IgD-negative memory B cell (primary cell): ENCODE measurements at regions not wholly inside any gene's neighbourhood (a gene's known extent, or its start where the extent isn't known, plus 50 kb on each side); places are given as distances from the start of the nearest gene placed in this dataset.
"Not testable (repeated sequence)": the region's sequence is repeated elsewhere in the genome, so short reads cannot be mapped to it uniquely, and the experiment has no call there.

Experiments
- H3K27ac Mint-ChIP-seq, 3 donors: one replicate each; pipeline ENCODE4 v1.8.0; 2020 to 2022; ENCODE audit warnings: mild to moderate bottlenecking in 3 of 3, mixed read lengths in 3 of 3, moderate library complexity in 1 of 3
- H3K27me3 Mint-ChIP-seq: one replicate; pipeline ENCODE4 v1.8.0; 2021; ENCODE audit warnings: mixed read lengths
- H3K36me3 Mint-ChIP-seq: one replicate; pipeline ENCODE4 v1.8.0; 2020; ENCODE audit warnings: mild to moderate bottlenecking, mixed read lengths
- H3K4me1 Mint-ChIP-seq, 3 donors: one replicate each; pipeline ENCODE4 v1.8.0; 2020 to 2022; ENCODE audit warnings: mixed read lengths in 3 of 3, mild to moderate bottlenecking in 1 of 3
- H3K4me3 Mint-ChIP-seq, 4 donors: one replicate each; pipeline ENCODE4 v1.8.0; 2020 to 2022; ENCODE audit warnings: mild to moderate bottlenecking in 4 of 4, mixed read lengths in 4 of 4, moderate library complexity in 3 of 4
- H3K9me3 Mint-ChIP-seq, 3 donors: one replicate each; pipeline ENCODE4 v1.8.0; 2020 to 2021; ENCODE audit warnings: mixed read lengths in 3 of 3, mild to moderate bottlenecking in 1 of 3

- H3K36me3 Mint-ChIP-seq, result peaks cover 4% of the 10 kb centered on the region
Measured at GRCh38 chr3:51588724-51589123, 50.2 kb downstream of the RAD54L2 start.

GRCh38 chr3:51591231-51591630 is 52.7 kb downstream of the RAD54L2 start:
- Mint-ChIP-seq H3K4me3 (no peak overlapping the region), H3K4me1 (peaks cover 3 to 9% (median 9%) of the 10 kb centered on the region in 3 donors), H3K27ac (no peak overlapping the region)

More at GRCh38 chr3:51588724-51589123, 50.2 kb downstream of the RAD54L2 start:
- no peak overlapping the region for H3K4me3 Mint-ChIP-seq
- H3K27me3 Mint-ChIP-seq, result no peaks in the 10 kb centered on the region
- peaks cover 4 to 16% (median 6%) of the 10 kb centered on the region in 3 donors for H3K4me1 Mint-ChIP-seq
- H3K9me3 Mint-ChIP-seq, result no peaks in the 10 kb centered on the region
- H3K27ac Mint-ChIP-seq, result no peak overlapping the region

GRCh38 chr3:51593697-51594096 is 55.2 kb downstream of the RAD54L2 start:
- H3K36me3 Mint-ChIP-seq, result peaks cover 13% of the 10 kb centered on the region
- no peaks in the 10 kb centered on the region for H3K27me3 Mint-ChIP-seq
- H3K27ac Mint-ChIP-seq, result no peak overlapping the region
- peaks cover 3 to 7% (median 4%) of the 10 kb centered on the region in 3 donors for H3K4me1 Mint-ChIP-seq
- H3K4me3 Mint-ChIP-seq, result no peak overlapping the region
- H3K9me3 Mint-ChIP-seq, result no peaks in the 10 kb centered on the region

More at GRCh38 chr3:51591231-51591630, 52.7 kb downstream of the RAD54L2 start:
- Mint-ChIP-seq H3K36me3 (peaks cover 15% of the 10 kb centered on the region), H3K27me3 (no peaks in the 10 kb centered on the region), H3K9me3 (no peaks in the 10 kb centered on the region)

- not testable (repeated sequence) for H3K4me1 Mint-ChIP-seq, H3K36me3 Mint-ChIP-seq
Measured at GRCh38 chr3:51599638-51600037, 61.1 kb downstream of the RAD54L2 start.

GRCh38 chr3:51604212-51604611 is 65.7 kb downstream of the RAD54L2 start:
- Mint-ChIP-seq H3K4me3 (no peak overlapping the region), H3K4me1 (peaks cover 5 to 15% (median 7%) of the 10 kb centered on the region in 3 donors), H3K36me3 (peaks cover 5% of the 10 kb centered on the region), H3K27ac (no peak overlapping the region), H3K9me3 (no peaks in the 10 kb centered on the region), H3K27me3 (no peaks in the 10 kb centered on the region)

More at GRCh38 chr3:51599638-51600037, 61.1 kb downstream of the RAD54L2 start:
- H3K27me3 Mint-ChIP-seq, H3K4me3 Mint-ChIP-seq, H3K9me3 Mint-ChIP-seq, H3K27ac Mint-ChIP-seq: not testable (repeated sequence)

GRCh38 chr3:51605938-51606337 is 65.1 kb upstream of the TEX264 start:
- no peak overlapping the region for H3K27ac Mint-ChIP-seq
- no peak overlapping the region for H3K4me3 Mint-ChIP-seq
- no peaks in the 10 kb centered on the region for H3K9me3 Mint-ChIP-seq
- H3K27me3 Mint-ChIP-seq, result no peaks in the 10 kb centered on the region
- H3K4me1 Mint-ChIP-seq, result peaks cover 5 to 15% (median 7%) of the 10 kb centered on the region in 3 donors
- H3K36me3 Mint-ChIP-seq, result peaks cover 5% of the 10 kb centered on the region

GRCh38 chr3:51606871-51607270 is 64.2 kb upstream of the TEX264 start:
- H3K36me3 Mint-ChIP-seq, H3K4me3 Mint-ChIP-seq, H3K9me3 Mint-ChIP-seq, H3K27me3 Mint-ChIP-seq, H3K27ac Mint-ChIP-seq: not testable (repeated sequence)
- peaks cover 5 to 15% (median 7%) of the 10 kb centered on the region in 3 donors for H3K4me1 Mint-ChIP-seq

- not testable (repeated sequence) for H3K27ac Mint-ChIP-seq, H3K9me3 Mint-ChIP-seq
- peaks cover 0 to 12% (median 5%) of the 10 kb centered on the region in 3 donors for H3K4me1 Mint-ChIP-seq
Measured at GRCh38 chr3:51607591-51608325, 63.3 kb upstream of the TEX264 start.

GRCh38 chr3:51610708-51611107 is 60.3 kb upstream of the TEX264 start:
- no peaks in the 10 kb centered on the region for H3K27me3 Mint-ChIP-seq
- H3K27ac Mint-ChIP-seq, result no peak overlapping the region
- no peak overlapping the region for H3K4me3 Mint-ChIP-seq
- peaks cover 0 to 8% (median 2%) of the 10 kb centered on the region in 3 donors for H3K4me1 Mint-ChIP-seq
- no peaks in the 10 kb centered on the region for H3K9me3 Mint-ChIP-seq
- peaks cover 7% of the 10 kb centered on the region for H3K36me3 Mint-ChIP-seq

More at GRCh38 chr3:51607591-51608325, 63.3 kb upstream of the TEX264 start:
- H3K27me3 Mint-ChIP-seq, H3K36me3 Mint-ChIP-seq: not testable (repeated sequence)
- H3K4me3 Mint-ChIP-seq, result peak overlapping the region in 1 of 4 donors; percentile 58

GRCh38 chr3:51617597-51617996 is 53.5 kb upstream of the TEX264 start:
- Mint-ChIP-seq H3K27me3 (no peaks in the 10 kb centered on the region), H3K36me3 (peaks cover 4% of the 10 kb centered on the region), H3K9me3 (no peaks in the 10 kb centered on the region), H3K27ac (peak overlapping the region in 1 of 3 donors; percentile 5), H3K4me1 (peaks cover 7 to 15% (median 8%) of the 10 kb centered on the region in 3 donors), H3K4me3 (peak overlapping the region in 1 of 4 donors; percentile 3)

GRCh38 chr3:51618038-51618437 is 53.0 kb upstream of the TEX264 start:
- Mint-ChIP-seq H3K27ac (peak overlapping the region in 1 of 3 donors; percentile 62), H3K4me1 (peaks cover 8 to 15% (median 10%) of the 10 kb centered on the region in 3 donors)
- not testable (repeated sequence) for H3K36me3 Mint-ChIP-seq, H3K4me3 Mint-ChIP-seq, H3K9me3 Mint-ChIP-seq, H3K27me3 Mint-ChIP-seq

- no peaks in the 10 kb centered on the region for H3K27me3 Mint-ChIP-seq
- no peak overlapping the region for H3K27ac Mint-ChIP-seq
- peaks cover 7% of the 10 kb centered on the region for H3K36me3 Mint-ChIP-seq
- H3K4me3 Mint-ChIP-seq, result no peak overlapping the region
- H3K9me3 Mint-ChIP-seq, result no peaks in the 10 kb centered on the region
- H3K4me1 Mint-ChIP-seq, result peaks cover 8 to 15% (median 10%) of the 10 kb centered on the region in 3 donors
Measured at GRCh38 chr3:51618496-51618895, 52.6 kb upstream of the TEX264 start.

GRCh38 chr3:51619983-51620382 is 51.1 kb upstream of the TEX264 start:
- H3K27ac Mint-ChIP-seq, result no peak overlapping the region
- peaks cover 8 to 15% (median 10%) of the 10 kb centered on the region in 3 donors for H3K4me1 Mint-ChIP-seq
- peaks cover 5% of the 10 kb centered on the region for H3K36me3 Mint-ChIP-seq
- no peak overlapping the region for H3K4me3 Mint-ChIP-seq
- no peaks in the 10 kb centered on the region for H3K9me3 Mint-ChIP-seq
- H3K27me3 Mint-ChIP-seq, result no peaks in the 10 kb centered on the region

- Mint-ChIP-seq H3K27ac (no peak overlapping the region), H3K27me3 (no peaks in the 10 kb centered on the region), H3K4me1 (peaks cover 8 to 13% (median 9%) of the 10 kb centered on the region in 3 donors), H3K4me3 (no peak overlapping the region), H3K36me3 (peaks cover 5% of the 10 kb centered on the region), H3K9me3 (no peaks in the 10 kb centered on the region)
Measured at GRCh38 chr3:51620543-51620942, 50.5 kb upstream of the TEX264 start.

GRCh38 chr3:51621091-51621892 is 49.8 kb upstream of the TEX264 start:
- no peak overlapping the region for H3K4me3 Mint-ChIP-seq
- H3K36me3 Mint-ChIP-seq, result peaks cover 5% of the 10 kb centered on the region
- H3K4me1 Mint-ChIP-seq, result peaks cover 8 to 13% (median 8%) of the 10 kb centered on the region in 3 donors
- no peaks in the 10 kb centered on the region for H3K27me3 Mint-ChIP-seq
- no peaks in the 10 kb centered on the region for H3K9me3 Mint-ChIP-seq
- peak overlapping the region in 1 of 3 donors; percentile 24 for H3K27ac Mint-ChIP-seq
